GM10266 (cell line): ENCODE measurements at regions not wholly inside any gene's neighbourhood (a gene's known extent, or its start where the extent isn't known, plus 50 kb on each side); places are given as distances from the start of the nearest gene placed in this dataset.

Experiments used
- DNase-seq: peaks from one replicate; pipeline ENCODE4 v3.0.0; 2012; ENCODE audit errors: extremely low spot score
- TF ChIP-seq, protein P1 (sequence below): IDR thresholded peaks from 2 replicates; pipeline ENCODE4 v1.5.1; 2012; ENCODE audit warnings: mild to moderate bottlenecking, low read depth; ENCODE audit not compliant: control insufficient read depth, insufficient read depth; ENCODE audit errors: missing control alignments

GRCh38 chr5:60376860-60377259 lies 323.1 kb downstream of the DEPDC1B start:
- TF ChIP-seq, protein P1, sequence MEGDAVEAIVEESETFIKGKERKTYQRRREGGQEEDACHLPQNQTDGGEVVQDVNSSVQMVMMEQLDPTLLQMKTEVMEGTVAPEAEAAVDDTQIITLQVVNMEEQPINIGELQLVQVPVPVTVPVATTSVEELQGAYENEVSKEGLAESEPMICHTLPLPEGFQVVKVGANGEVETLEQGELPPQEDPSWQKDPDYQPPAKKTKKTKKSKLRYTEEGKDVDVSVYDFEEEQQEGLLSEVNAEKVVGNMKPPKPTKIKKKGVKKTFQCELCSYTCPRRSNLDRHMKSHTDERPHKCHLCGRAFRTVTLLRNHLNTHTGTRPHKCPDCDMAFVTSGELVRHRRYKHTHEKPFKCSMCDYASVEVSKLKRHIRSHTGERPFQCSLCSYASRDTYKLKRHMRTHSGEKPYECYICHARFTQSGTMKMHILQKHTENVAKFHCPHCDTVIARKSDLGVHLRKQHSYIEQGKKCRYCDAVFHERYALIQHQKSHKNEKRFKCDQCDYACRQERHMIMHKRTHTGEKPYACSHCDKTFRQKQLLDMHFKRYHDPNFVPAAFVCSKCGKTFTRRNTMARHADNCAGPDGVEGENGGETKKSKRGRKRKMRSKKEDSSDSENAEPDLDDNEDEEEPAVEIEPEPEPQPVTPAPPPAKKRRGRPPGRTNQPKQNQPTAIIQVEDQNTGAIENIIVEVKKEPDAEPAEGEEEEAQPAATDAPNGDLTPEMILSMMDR, result no peak
- no peak for DNase-seq

DNA sequence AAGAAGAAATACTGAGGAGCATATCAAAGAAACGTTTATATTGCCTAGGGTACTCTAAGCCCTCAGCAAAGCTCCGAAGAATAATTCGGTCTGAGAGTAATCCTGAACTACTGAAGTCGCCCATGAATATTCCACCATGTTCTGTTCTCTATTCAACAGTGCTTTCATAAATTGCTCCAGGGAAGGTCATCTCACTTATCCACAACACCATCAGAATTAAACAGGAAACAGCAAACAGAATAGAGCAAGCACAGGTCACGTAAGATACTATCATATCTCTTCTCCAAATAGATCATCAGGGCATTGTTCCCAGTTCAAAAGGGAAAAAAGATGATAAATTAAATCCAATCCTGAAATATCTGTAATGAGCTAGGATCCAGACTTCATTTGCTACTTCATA lies 325.6 kb downstream of the DEPDC1B start:
- no peak for DNase-seq
- TF ChIP-seq, protein P1, result no peak

- DNase-seq, result no peak
- TF ChIP-seq, protein P1, result no peak
Measured at GRCh38 chr5:60372786-60373185, 327.2 kb downstream of the DEPDC1B start.

DNA sequence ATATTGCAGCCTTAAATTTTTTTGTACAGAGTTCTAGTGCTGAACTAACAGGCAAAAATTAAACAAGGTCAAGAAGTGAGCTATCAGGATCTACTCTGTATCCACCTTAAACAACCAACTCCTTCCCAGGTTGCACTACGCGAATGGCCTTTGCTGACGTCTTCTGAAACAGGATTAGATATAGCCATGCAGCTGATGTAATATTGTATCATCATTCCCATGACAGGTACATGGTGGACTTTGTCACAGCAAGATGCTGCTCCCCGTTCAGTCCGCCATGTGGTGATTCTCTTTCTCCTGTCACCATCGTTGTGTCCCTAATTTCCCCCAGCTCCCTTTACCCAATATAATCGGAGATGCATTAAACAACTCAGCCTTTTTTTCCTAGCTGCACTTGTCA lies 328.9 kb downstream of the DEPDC1B start:
- DNase-seq, result no peak
- TF ChIP-seq, protein P1, result no peak

DNA sequence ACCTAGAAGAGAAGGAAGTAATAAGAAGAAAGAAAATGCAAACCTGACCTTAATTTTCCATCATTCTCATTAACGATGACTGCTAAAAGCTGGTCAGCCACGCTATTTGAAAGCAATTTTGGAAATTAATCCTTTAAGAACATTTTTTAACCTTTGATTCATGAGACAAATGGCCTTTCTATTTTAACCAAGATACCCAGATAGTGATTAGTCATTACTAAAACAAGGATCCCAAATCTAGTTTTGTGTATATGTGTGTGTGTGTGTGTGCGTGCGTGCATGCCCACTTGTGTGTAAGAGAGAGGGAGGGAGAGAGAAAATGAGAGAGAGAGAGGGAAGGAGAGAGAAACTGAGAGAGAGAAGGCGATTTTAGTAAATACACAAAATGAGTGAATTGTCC lies 329.5 kb downstream of the DEPDC1B start:
- TF ChIP-seq, protein P1, result no peak
- no peak for DNase-seq

DNA sequence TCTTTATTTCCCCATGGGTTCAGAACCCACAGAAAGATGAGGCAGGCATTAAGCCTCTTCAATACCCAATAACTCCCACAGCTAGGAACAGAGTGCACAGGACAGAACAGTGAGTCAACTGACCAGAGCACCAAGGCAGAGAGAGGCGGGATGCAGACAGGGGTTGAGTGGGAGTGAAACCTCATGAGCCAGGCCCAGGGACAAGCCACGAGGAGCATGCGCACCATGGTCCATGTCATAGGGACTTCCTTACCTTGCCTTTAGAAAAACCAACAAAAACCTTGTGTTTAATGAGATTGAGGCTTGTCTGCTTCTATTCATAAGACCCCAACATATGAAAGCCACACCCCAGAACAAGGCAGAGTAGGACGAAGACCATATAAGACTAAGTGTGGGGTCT lies 330.6 kb downstream of the DEPDC1B start:
- no peak for DNase-seq
- TF ChIP-seq, protein P1, result no peak

DNA sequence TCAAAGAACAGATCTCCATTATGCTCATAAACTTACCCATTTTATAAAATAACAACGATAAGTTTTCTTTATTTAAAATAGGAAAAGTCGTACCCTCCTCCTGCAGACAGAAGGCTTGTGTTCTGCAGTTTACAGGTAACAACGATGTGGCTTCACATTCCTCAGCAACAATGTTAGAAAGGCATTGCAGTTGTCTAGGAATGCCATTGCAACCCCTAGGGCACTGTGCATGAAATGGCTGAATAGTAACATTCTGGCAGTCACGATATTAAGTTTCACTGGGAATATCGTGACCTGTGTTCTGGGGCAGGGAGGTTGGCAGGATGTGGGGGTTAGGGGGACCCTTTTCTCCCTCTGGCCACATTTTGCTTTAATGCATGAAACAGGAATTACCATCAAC lies 331.9 kb downstream of the DEPDC1B start:
- TF ChIP-seq, protein P1, result no peak

More for the DNA sequence above, 331.9 kb downstream of the DEPDC1B start:
- no peak for DNase-seq
